DOHH2 (cell line): ENCODE measurements at regions not wholly inside any gene's neighbourhood (a gene's known extent, or its start where the extent isn't known, plus 50 kb on each side); places are given as distances from the start of the nearest gene placed in this dataset.

Experiments
- H3F3A ChIP-seq: fragments of 200-600 bp; sonication (generic), shearing (Covaris generic); 2 replicates; pipeline ENCODE4 v1.6.0; 2016; ENCODE audit warnings: antibody characterized with exemption, mild to moderate bottlenecking; ENCODE audit not compliant: control insufficient read depth, insufficient read depth
- H3K27ac ChIP-seq: fragments of 200-600 bp; sonication (generic); 2 replicates; pipeline ENCODE4 v1.5.1; 2014; ENCODE audit warnings: low read depth, mild to moderate bottlenecking, low read length, moderate library complexity
- H3K27me3 ChIP-seq: fragments of 200-600 bp; sonication (generic); 2 replicates; pipeline ENCODE4 v1.6.1; 2014; ENCODE audit warnings: mild to moderate bottlenecking, low read length, mixed read lengths; ENCODE audit not compliant: control insufficient read depth
- H3K36me3 ChIP-seq: fragments of 200-600 bp; sonication (generic); 2 replicates; pipeline ENCODE4 v1.6.1; 2014; ENCODE audit warnings: mild to moderate bottlenecking, low read length, moderate library complexity, mixed read lengths; ENCODE audit not compliant: control insufficient read depth
- H3K4me1 ChIP-seq: fragments of 200-600 bp; sonication (generic); 2 replicates; pipeline ENCODE4 v1.6.1; 2014; ENCODE audit warnings: mild to moderate bottlenecking, low read length, mixed read lengths; ENCODE audit not compliant: control insufficient read depth
- H3K4me2 ChIP-seq: fragments of 200-600 bp; sonication (generic); 2 replicates; pipeline ENCODE4 v1.6.0; 2014; ENCODE audit warnings: mild to moderate bottlenecking, low read length, moderate library complexity
- H3K4me3 ChIP-seq: fragments of 200-600 bp; sonication (generic); 2 replicates; pipeline ENCODE4 v1.5.1; 2014; ENCODE audit warnings: mild to moderate bottlenecking, low read length, mixed read lengths
- H3K79me2 ChIP-seq: fragments of 200-600 bp; sonication (generic); 2 replicates; pipeline ENCODE4 v1.6.1; 2014; ENCODE audit warnings: mild to moderate bottlenecking, low read length, mixed read lengths; ENCODE audit not compliant: control insufficient read depth
- H3K9me2 ChIP-seq: fragments of 200-600 bp; sonication (generic); replicated peaks from 2 replicates; pipeline ENCODE4 v1.6.1; 2014; ENCODE audit warnings: mild to moderate bottlenecking, low read length, mixed read lengths; ENCODE audit not compliant: control insufficient read depth
- H3K9me3 ChIP-seq: fragments of 200-600 bp; sonication (generic); 2 replicates; pipeline ENCODE4 v1.6.1; 2014; ENCODE audit warnings: antibody characterized with exemption, low read length, mixed read lengths; ENCODE audit not compliant: control insufficient read depth, insufficient read depth
- H4K20me1 ChIP-seq: fragments of 200-600 bp; sonication (generic); 2 replicates; pipeline ENCODE4 v1.6.0; 2014; ENCODE audit warnings: low read depth, mild to moderate bottlenecking, antibody characterized with exemption, low read length, moderate library complexity; ENCODE audit not compliant: control insufficient read depth, insufficient read depth
- CTCF ChIP-seq: fragments of 200-600 bp; sonication (generic); IDR thresholded peaks from one replicate; pipeline ENCODE4 v1.5.1; 2014; ENCODE audit warnings: antibody characterized with exemption, mild to moderate bottlenecking, low read depth, low read length; ENCODE audit not compliant: poor library complexity, severe bottlenecking
- EZH2phosphoT487 ChIP-seq: fragments of 200-600 bp; sonication (generic); IDR thresholded peaks from 2 replicates; pipeline ENCODE4 v1.6.1; 2017; ENCODE audit warnings: borderline replicate concordance, mild to moderate bottlenecking, antibody characterized with exemption, low read length, moderate library complexity, mixed read lengths

GRCh38 chr12:84704856-84705255, 207.7 kb downstream of the SLC6A15 start:
- no peaks in the 10 kb centered on the region for H3K9me2 ChIP-seq
- H3K36me3 ChIP-seq = no peaks in the 10 kb centered on the region
- H3F3A ChIP-seq = no peaks in the 10 kb centered on the region
- no peaks in the 10 kb centered on the region for H3K9me3 ChIP-seq
- TF ChIP-seq EZH2phosphoT487 (no peak), CTCF (no peak)
- H3K4me2 ChIP-seq = no peak overlapping the region
- no peak overlapping the region for H3K4me3 ChIP-seq
- no peak overlapping the region for H3K27ac ChIP-seq
- H4K20me1 ChIP-seq = no peaks in the 10 kb centered on the region
- 0 out of 2 replicates have a peak, but pooled peaks cover under 1% of the 10 kb centered on the region for H3K4me1 ChIP-seq
- no peaks in the 10 kb centered on the region for H3K27me3 ChIP-seq
- H3K79me2 ChIP-seq = no peaks in the 10 kb centered on the region

- H3K4me1 ChIP-seq = peaks cover 8% of the 10 kb centered on the region; the same call in 1 of the 2 replicates
- no peaks in the 10 kb centered on the region for H4K20me1 ChIP-seq
- H3F3A ChIP-seq = no peaks in the 10 kb centered on the region
- H3K9me3 ChIP-seq = no peaks in the 10 kb centered on the region
- no peak overlapping the region for H3K4me3 ChIP-seq
- no peak overlapping the region for H3K27ac ChIP-seq
- no peak overlapping the region for H3K4me2 ChIP-seq
- H3K9me2 ChIP-seq = no peaks in the 10 kb centered on the region
- no peak for TF ChIP-seq CTCF
- TF ChIP-seq EZH2phosphoT487 = no peak
- no peaks in the 10 kb centered on the region for H3K79me2 ChIP-seq
- H3K27me3 ChIP-seq = no peaks in the 10 kb centered on the region
- H3K36me3 ChIP-seq = no peaks in the 10 kb centered on the region
These were observed 210.6 kb downstream of the SLC6A15 start for GRCh38 chr12:84702001-84702400.

- Histone ChIP-seq H3K4me1 (peaks cover 8% of the 10 kb centered on the region; the same call in 1 of the 2 replicates), H4K20me1 (no peaks in the 10 kb centered on the region), H3K9me3 (no peaks in the 10 kb centered on the region), H3K4me2 (no peak overlapping the region), H3F3A (no peaks in the 10 kb centered on the region), H3K27ac (no peak overlapping the region), H3K27me3 (no peaks in the 10 kb centered on the region), H3K9me2 (no peaks in the 10 kb centered on the region), H3K4me3 (no peak overlapping the region), H3K36me3 (no peaks in the 10 kb centered on the region), H3K79me2 (no peaks in the 10 kb centered on the region)
- TF ChIP-seq CTCF = no peak
- no peak for TF ChIP-seq EZH2phosphoT487
These were observed 211.6 kb downstream of the SLC6A15 start for GRCh38 chr12:84701041-84701440.
